HEK293 (cell line): ENCODE measurements at regions not wholly inside any gene's neighbourhood (a gene's known extent, or its start where the extent isn't known, plus 50 kb on each side); places are given as distances from the start of the nearest gene placed in this dataset.
A peak's percentile ranks its signal among the peaks of the same experiment; 100 is the strongest.

Experiments
- CTCF ChIA-PET: fragments of 350-600 bp; formaldehyde crosslinking; extraction: SDS; loops from one replicate; lab custom pipeline; 2021; ENCODE audit warnings: antibody characterized with exemption; lab: Yijun Ruan, JAX
- POLR2A ChIA-PET: fragments of 300-600 bp; formaldehyde crosslinking; extraction: SDS; loops from one replicate; lab custom pipeline; 2020; ENCODE audit warnings: antibody characterized with exemption, inconsistent platforms; lab: Yijun Ruan, JAX
- H3K27ac ChIP-seq: fragments of 200-500 bp; sonication (Bioruptor generic); 2 replicates; pipeline ENCODE4 v1.5.1; 2014; ENCODE audit warnings: low read depth, low read length, control low read depth, inconsistent platforms; ENCODE audit errors: extremely low read depth
- H3K36me3 ChIP-seq, 2 experiments: fragments of 200-500 bp in 1 of 2; sonication (Bioruptor generic) in 1 of 2; 1 replicate in 1 of 2; 2 replicates in 1 of 2; pipeline ENCODE4 v1.5.1; 2014 to 2017; ENCODE audit warnings: inconsistent platforms in 2 of 2, low read length in 2 of 2; ENCODE audit not compliant: control insufficient read depth in 2 of 2, insufficient read depth in 1 of 2
- H3K4me1 ChIP-seq: fragments of 200-500 bp; sonication (Bioruptor generic); 2 replicates; pipeline ENCODE4 v1.5.1; 2014; ENCODE audit warnings: mild to moderate bottlenecking, low read length, inconsistent platforms; ENCODE audit not compliant: control insufficient read depth, insufficient read depth
- H3K4me3 ChIP-seq: 2 replicates; pipeline ENCODE4 v1.5.1; 2011; ENCODE audit warnings: low read depth, mild to moderate bottlenecking, control low read depth, low read length, moderate library complexity
- H3K9me3 ChIP-seq: fragments of 200-500 bp; sonication (Bioruptor generic); 2 replicates; pipeline ENCODE4 v1.5.1; 2014; ENCODE audit warnings: low read depth, low read length, inconsistent platforms; ENCODE audit not compliant: control insufficient read depth, insufficient read depth
- ATF2 ChIP-seq: fragments of 450-650 bp; formaldehyde crosslinking; IDR thresholded peaks from 2 replicates; pipeline ENCODE4 v1.5.1; 2016; ENCODE audit warnings: missing biosample characterization, missing genetic modification characterization, low read depth
- EGR2 ChIP-seq: fragments of 450-650 bp; formaldehyde crosslinking; IDR thresholded peaks from 2 replicates; pipeline ENCODE4 v1.5.1; 2016; ENCODE audit warnings: low read depth, missing biosample characterization, missing genetic modification characterization
- GLIS1 ChIP-seq: fragments of 450-650 bp; formaldehyde crosslinking; IDR thresholded peaks from 2 replicates; pipeline ENCODE4 v1.5.1; 2016; ENCODE audit warnings: missing biosample characterization, missing genetic modification characterization
- HOXC10 ChIP-seq: sonication (generic); formaldehyde crosslinking; IDR thresholded peaks from 2 replicates; pipeline ENCODE4 v1.8.1; 2023; ENCODE audit warnings: mild to moderate bottlenecking, missing genetic modification reagents
- KLF7 ChIP-seq: fragments of 450-650 bp; formaldehyde crosslinking; IDR thresholded peaks from 2 replicates; pipeline ENCODE4 v1.5.1; 2016; ENCODE audit warnings: missing biosample characterization, missing genetic modification characterization, borderline replicate concordance
- PRDM1 ChIP-seq: fragments of 450-650 bp; formaldehyde crosslinking; IDR thresholded peaks from 2 replicates; pipeline ENCODE4; 2016; ENCODE audit warnings: missing biosample characterization, missing genetic modification characterization
- PRDM2 ChIP-seq: fragments of 450-650 bp; formaldehyde crosslinking; IDR thresholded peaks from 2 replicates; pipeline ENCODE4 v1.5.1; 2016; ENCODE audit warnings: missing biosample characterization, missing genetic modification characterization, borderline replicate concordance
- ZBTB44 ChIP-seq: fragments of 450-650 bp; IDR thresholded peaks from 2 replicates; pipeline ENCODE4 v1.5.1; 2018; ENCODE audit warnings: missing biosample characterization, mild to moderate bottlenecking, missing genetic modification characterization
- ZEB2 ChIP-seq: fragments of 450-650 bp; formaldehyde crosslinking; IDR thresholded peaks from 2 replicates; pipeline ENCODE4 v1.5.1; 2016; ENCODE audit warnings: missing biosample characterization, missing genetic modification characterization
- ZNF214 ChIP-seq: fragments of 450-650 bp; formaldehyde crosslinking; IDR thresholded peaks from 2 replicates; pipeline ENCODE4 v1.5.1; 2017; ENCODE audit warnings: missing biosample characterization, mild to moderate bottlenecking, missing genetic modification characterization, borderline replicate concordance
- ZNF366 ChIP-seq: fragments of 450-650 bp; formaldehyde crosslinking; conservative IDR thresholded peaks from 2 replicates; pipeline ENCODE4 v1.5.1; 2016; ENCODE audit warnings: missing biosample characterization, missing genetic modification characterization
- ZNF521 ChIP-seq: fragments of 450-650 bp; formaldehyde crosslinking; IDR thresholded peaks from 2 replicates; pipeline ENCODE4 v1.5.1; 2017; ENCODE audit warnings: missing biosample characterization, mild to moderate bottlenecking, missing genetic modification characterization
- ZNF548 ChIP-seq: fragments of 450-650 bp; formaldehyde crosslinking; IDR thresholded peaks from 2 replicates; pipeline ENCODE4 v1.5.1; 2016; ENCODE audit warnings: missing biosample characterization, missing genetic modification characterization
- ZNF600 ChIP-seq: fragments of 450-650 bp; formaldehyde crosslinking; IDR thresholded peaks from 2 replicates; pipeline ENCODE4 v1.5.1; 2016; ENCODE audit warnings: missing biosample characterization, missing genetic modification characterization
- ZNF768 ChIP-seq: fragments of 450-650 bp; formaldehyde crosslinking; IDR thresholded peaks from 2 replicates; pipeline ENCODE4 v1.5.1; 2018; ENCODE audit warnings: missing biosample characterization, mild to moderate bottlenecking, missing genetic modification characterization

- TF ChIP-seq ZBTB44 (no peak), ZNF548 (tag by site-specific recombination) (no peak), ZNF214 (no peak), ZNF366 (tag by site-specific recombination) (peak; percentile 78), ZNF521 (tag by site-specific recombination) (no peak), PRDM2 (tag by site-specific recombination) (no peak), PRDM1 (tag by site-specific recombination) (peak; percentile 95)
- Histone ChIP-seq H3K27ac (no peak overlapping the region), H3K4me3 (no peak overlapping the region), H3K36me3 (no peaks in the 10 kb centered on the region), H3K4me1 (no peaks in the 10 kb centered on the region), H3K9me3 (no peaks in the 10 kb centered on the region)
- ChIA-PET CTCF (interaction anchor here (0.9 kb wide), 1 partner anchor 10 kb away, joined by 9 read pairs; no protein-coding TSS in a partner anchor), POLR2A (no interaction called here)
These were observed 308.6 kb downstream of the ARL4A start for GRCh38 chr7:12995912-12996469.

GRCh38 chr7:13007331-13007730, 319.9 kb downstream of the ARL4A start:
- Histone ChIP-seq H3K4me3 (no peak overlapping the region), H3K36me3 (no peaks in the 10 kb centered on the region), H3K27ac (no peak overlapping the region), H3K4me1 (no peaks in the 10 kb centered on the region)
- CTCF ChIA-PET = no interaction called here
- TF ChIP-seq GLIS1 (no peak), ZNF768 (tag by site-specific recombination) (no peak), KLF7 (no peak), ZNF600 (tag by site-specific recombination) (no peak), HOXC10 (CRISPR knock-in tag) (no peak), EGR2 (tag by site-specific recombination) (no peak), ZNF366 (tag by site-specific recombination) (no peak), ATF2 (tag by site-specific recombination) (no peak), ZEB2 (tag by site-specific recombination) (no peak)
- TF ChIP-seq, all 188 proteins: peak for 0
- POLR2A ChIA-PET = no interaction called here
- H3K9me3 ChIP-seq = no peaks in the 10 kb centered on the region
